Cardiac fibroblast (primary cell): ENCODE measurements at regions not wholly inside any gene's neighbourhood (a gene's known extent, or its start where the extent isn't known, plus 50 kb on each side); places are given as distances from the start of the nearest gene placed in this dataset.

Source experiments
- DNase-seq, 2 donors: peaks; one replicate each; pipeline versions ENCODE4 v3.0.0 to v3.0.0-alpha.2; 2010; ENCODE audit warnings: low read depth in 2 of 2
- H3K4me3 ChIP-seq, 2 donors: replicated peaks in 1 of 2; 1 replicate in 1 of 2; 2 replicates in 1 of 2; pipeline ENCODE4 v1.5.1; 2011; ENCODE audit warnings: low read depth in 2 of 2, low read length in 2 of 2, mild to moderate bottlenecking in 2 of 2, moderate library complexity in 1 of 2
- CTCF ChIP-seq: IDR thresholded peaks from one replicate; pipeline ENCODE4 v1.5.1; 2011; ENCODE audit warnings: low read depth, mild to moderate bottlenecking, low read length, inconsistent platforms

DNA sequence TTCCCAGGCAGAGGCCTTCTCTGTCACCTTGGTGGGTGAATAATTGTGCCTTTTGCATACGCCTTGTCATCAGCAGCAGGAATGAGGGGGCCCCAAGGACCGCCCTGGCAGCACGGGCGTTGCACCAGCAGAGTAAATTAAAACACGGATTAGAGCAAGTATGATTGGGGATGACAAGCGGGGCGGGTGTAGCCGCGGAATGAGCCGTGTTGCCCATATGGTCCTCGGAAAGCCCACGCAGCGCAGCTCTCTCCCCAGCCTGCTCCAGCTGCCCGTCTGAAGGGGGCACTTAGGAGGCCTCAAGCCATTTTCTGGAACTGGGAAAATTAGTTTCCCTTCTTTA is 299.4 kb upstream of the IRX3 start:
- H3K4me3 ChIP-seq, result no peak overlapping the region
- DNase-seq, result no peak
- no peak for TF ChIP-seq CTCF

- no peak overlapping the region for H3K4me3 ChIP-seq
- peak in 1 of 2 donors; percentile 3 for DNase-seq
- TF ChIP-seq CTCF, result no peak
These were observed 298.8 kb upstream of the IRX3 start for GRCh38 chr16:54585094-54585997.

- no peak overlapping the region for H3K4me3 ChIP-seq
- TF ChIP-seq CTCF, result no peak
- no peak for DNase-seq
These were observed 297.5 kb upstream of the IRX3 start for GRCh38 chr16:54584121-54584520.

DNA sequence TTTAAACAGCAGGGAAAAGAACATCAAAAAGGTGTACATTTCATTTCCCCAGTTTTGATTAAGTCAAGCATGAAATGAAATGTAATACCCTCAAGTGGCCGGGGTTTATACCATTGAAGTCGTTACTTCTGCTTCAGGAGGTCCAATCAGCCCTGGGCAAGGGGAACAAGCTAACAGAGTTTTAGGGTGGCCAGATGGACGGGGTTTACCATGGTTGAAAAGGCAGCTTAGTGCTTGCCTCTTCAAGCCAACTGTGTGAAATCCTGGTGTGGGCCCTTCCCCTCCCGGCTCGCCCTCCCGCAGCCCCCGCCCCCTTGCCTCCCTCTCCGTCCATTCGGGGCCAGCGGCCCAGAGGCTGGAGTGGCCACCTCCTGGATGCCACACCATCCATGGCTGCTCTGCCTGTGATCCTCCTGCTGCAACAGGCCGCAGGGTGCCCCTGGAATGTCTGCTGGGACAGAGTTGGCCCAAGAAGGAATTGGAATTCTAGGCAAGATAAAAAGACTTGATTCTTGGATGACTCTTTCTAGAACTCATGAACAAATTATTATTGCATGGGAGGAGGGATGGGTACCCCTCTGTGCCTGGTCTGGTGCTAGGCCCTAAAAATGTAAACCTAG is 296.2 kb upstream of the IRX3 start:
- no peak overlapping the region for H3K4me3 ChIP-seq
- DNase-seq, result no peak
- TF ChIP-seq CTCF, result no peak

- DNase-seq, result no peak
- no peak for TF ChIP-seq CTCF
- no peak overlapping the region for H3K4me3 ChIP-seq
These were observed 292.6 kb upstream of the IRX3 start for GRCh38 chr16:54579106-54579728.

DNA sequence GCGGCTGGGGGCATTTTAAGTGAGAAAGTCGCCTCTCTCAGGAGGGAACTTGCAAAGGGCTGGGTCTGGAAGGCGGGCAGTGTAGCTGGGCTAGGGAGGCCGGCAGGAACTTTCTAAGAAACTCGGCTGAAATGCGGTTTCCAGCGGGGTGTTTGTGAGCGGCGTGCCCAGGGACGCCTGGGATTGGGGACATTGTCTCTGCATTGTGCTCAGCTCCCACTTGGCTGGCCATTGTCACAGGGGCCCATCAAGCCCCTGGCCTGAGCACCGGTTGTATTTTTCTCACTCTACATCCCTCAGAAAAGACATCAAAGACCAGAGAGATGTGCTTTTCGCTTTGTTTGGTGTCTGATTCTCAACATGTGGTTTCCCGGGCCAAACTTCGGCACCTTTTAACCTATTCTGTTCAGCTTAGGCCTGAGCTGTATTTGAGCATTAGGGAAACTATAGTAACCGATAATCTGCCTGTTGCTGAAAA is 291.1 kb upstream of the IRX3 start:
- no peak overlapping the region for H3K4me3 ChIP-seq
- no peak for TF ChIP-seq CTCF
- DNase-seq, result no peak
